HepG2 (cell line): ENCODE measurements at regions not wholly inside any gene's neighbourhood (a gene's known extent, or its start where the extent isn't known, plus 50 kb on each side); places are given as distances from the start of the nearest gene placed in this dataset.

ENCODE experiments used
- ATAC-seq: fragments of 200-7000 bp; cut with Tn5 transposase; 3 replicates; pipeline ENCODE4 v1.9.1; 2020; ENCODE audit warnings: mild to moderate bottlenecking, moderate library complexity
- BruUV-seq: library from RNA; stranded (reverse); fragments of 400-500 nt; replicated peaks from 2 replicates; lab custom pipeline; 2021; lab: Mats Ljungman, UMichigan
- CTCF ChIA-PET: fragments of 300-600 bp; formaldehyde crosslinking; extraction: SDS; loops from one replicate; lab custom pipeline; 2021; ENCODE audit warnings: low total read pairs, inconsistent platforms, low intra/inter-chr PET ratio; lab: Yijun Ruan, JAX
- POLR2A ChIA-PET: fragments of 350-600 bp; sonication (Branson Sonifier 250); formaldehyde crosslinking; loops from one replicate; lab custom pipeline; 2020; ENCODE audit warnings: antibody characterized with exemption, inconsistent platforms; lab: Yijun Ruan, JAX
- DNase-seq: peaks from one replicate; pipeline ENCODE4 v3.0.0-alpha.2; 2015; ENCODE audit warnings: low spot score
- FAIRE-seq: peaks from 3 replicates; lab custom pipeline; 2011; peaks lifted over from hg19 to GRCh38; lab: Jason Lieb, UNC
- H2AFZ ChIP-seq: one replicate; pipeline ENCODE4 v1.6.1; 2011; ENCODE audit warnings: low read length, inconsistent platforms
- H3K27ac ChIP-seq: fragments of 300-600 bp; 3 replicates; pipeline ENCODE4 v1.8.0; 2011; ENCODE audit warnings: mixed run types, mild to moderate bottlenecking, mixed read lengths, low read length, inconsistent platforms; ENCODE audit not compliant: insufficient read depth; ENCODE audit errors: extremely low read length
- H3K27me3 ChIP-seq, 2 experiments: fragments of 200-600 bp in 1 of 2; 2 replicates in 1 of 2; 3 replicates in 1 of 2; pipeline versions ENCODE4 v1.6.0 to v1.8.0; 2011; ENCODE audit warnings: low read length in 2 of 2, mild to moderate bottlenecking in 2 of 2, moderate library complexity in 2 of 2, inconsistent platforms in 1 of 2; ENCODE audit not compliant: insufficient read depth in 2 of 2, control insufficient read depth in 1 of 2
- H3K36me3 ChIP-seq, 2 experiments: fragments of 200-600 bp in 1 of 2; replicated peaks in 1 of 2; 2 replicates in 1 of 2; 3 replicates in 1 of 2; pipeline versions ENCODE4 v1.5.1 to v1.8.0; 2011; ENCODE audit warnings: low read length in 2 of 2, inconsistent platforms in 1 of 2; ENCODE audit not compliant: insufficient read depth in 2 of 2, control insufficient read depth in 1 of 2
- H3K4me1 ChIP-seq: 2 replicates; pipeline ENCODE4 v1.5.1; 2012; ENCODE audit warnings: low read length, inconsistent platforms; ENCODE audit not compliant: insufficient read depth
- H3K4me2 ChIP-seq: 2 replicates; pipeline ENCODE4 v1.6.0; 2011; ENCODE audit warnings: low read depth, low read length, inconsistent platforms
- H3K4me3 ChIP-seq, 3 experiments: fragments of 200-600 bp in 1 of 3; sonication (generic), shearing (Covaris generic) in 1 of 3; replicated peaks in 1 of 3; 2 replicates each; pipeline ENCODE4 v1.5.1; 2011 to 2016; ENCODE audit warnings: low read length in 3 of 3, inconsistent platforms in 2 of 3, low read depth in 2 of 3, mild to moderate bottlenecking in 2 of 3, control low read depth in 1 of 3, mixed read lengths in 1 of 3; ENCODE audit not compliant: insufficient read depth in 1 of 3
- H3K79me2 ChIP-seq: one replicate; pipeline ENCODE4 v1.6.1; 2011; ENCODE audit warnings: low read length, inconsistent platforms; ENCODE audit not compliant: insufficient read depth
- H3K9ac ChIP-seq: 2 replicates; pipeline ENCODE4 v1.6.0; 2011; ENCODE audit warnings: mild to moderate bottlenecking, low read depth, low read length, inconsistent platforms; ENCODE audit not compliant: insufficient read depth
- H3K9me3 ChIP-seq: 2 replicates; pipeline ENCODE4 v1.5.1; 2012; ENCODE audit warnings: mild to moderate bottlenecking, low read length
- H4K20me1 ChIP-seq: 2 replicates; pipeline ENCODE4 v1.6.0; 2011; ENCODE audit warnings: inconsistent platforms, mild to moderate bottlenecking, low read length, moderate library complexity; ENCODE audit not compliant: insufficient read depth
- CHD2 ChIP-seq: IDR thresholded peaks from 2 replicates; pipeline ENCODE4 v1.6.1; 2011; ENCODE audit warnings: low read depth, low read length, improper control_type of control experiment
- GATA4 ChIP-seq: sonication (generic); IDR thresholded peaks from 2 replicates; pipeline ENCODE4 v1.6.1; 2016; ENCODE audit warnings: antibody characterized with exemption, low read depth, borderline replicate concordance
- IKZF5 ChIP-seq: IDR thresholded peaks from 2 replicates; pipeline ENCODE4 v1.6.1; 2018; ENCODE audit warnings: missing genetic modification reagents, mild to moderate bottlenecking, missing compliant biosample characterization
- KLF6 ChIP-seq: IDR thresholded peaks from 2 replicates; pipeline ENCODE4 v1.8.0; 2016; ENCODE audit warnings: missing biosample characterization, missing genetic modification reagents
- TEAD3 ChIP-seq: optimal IDR thresholded peaks from 2 replicates; pipeline ENCODE3; 2016; ENCODE audit warnings: borderline replicate concordance
- TFDP1 ChIP-seq: IDR thresholded peaks from 2 replicates; pipeline ENCODE4 v1.6.1; 2016; ENCODE audit warnings: missing compliant biosample characterization, missing genetic modification reagents, borderline replicate concordance
- ZNF234 ChIP-seq: sonication (generic); formaldehyde crosslinking; conservative IDR thresholded peaks from 2 replicates; pipeline ENCODE4 v1.5.1; 2020; ENCODE audit warnings: mild to moderate bottlenecking, missing genetic modification reagents
- ZNF30 ChIP-seq: sonication (generic); formaldehyde crosslinking; IDR thresholded peaks from 2 replicates; pipeline ENCODE4 v1.5.0; 2020; ENCODE audit warnings: mild to moderate bottlenecking, missing genetic modification reagents
- ZNF335 ChIP-seq: sonication (generic); formaldehyde crosslinking; IDR thresholded peaks from 2 replicates; pipeline ENCODE4 v1.4.0; 2020; ENCODE audit warnings: missing genetic modification reagents
- ZNF460 ChIP-seq: sonication (generic); formaldehyde crosslinking; IDR thresholded peaks from 2 replicates; pipeline ENCODE4 v1.5.1; 2020; ENCODE audit warnings: missing genetic modification reagents, mild to moderate bottlenecking, borderline replicate concordance
- ZNF782 ChIP-seq: sonication (generic); formaldehyde crosslinking; IDR thresholded peaks from 2 replicates; pipeline ENCODE4 v1.4.0; 2020; ENCODE audit warnings: missing genetic modification reagents, mild to moderate bottlenecking, borderline replicate concordance
- ZNF879 ChIP-seq: sonication (generic); formaldehyde crosslinking; IDR thresholded peaks from 2 replicates; pipeline ENCODE4 v1.8.1; 2023; ENCODE audit warnings: missing genetic modification reagents
- ZSCAN22 ChIP-seq: sonication (generic); formaldehyde crosslinking; IDR thresholded peaks from 2 replicates; pipeline ENCODE4 v1.4.0; 2020; ENCODE audit warnings: mild to moderate bottlenecking, missing genetic modification reagents
- WGBS: methylation state at CpG from one replicate; pipeline ENCODE4 v1.1.6; 2017; ENCODE audit warnings: low lambda C conversion rate; 5-methylcytosine and 5-hydroxymethylcytosine counted together
- in situ Hi-C: cut with HindIII; loops from 2 replicates; pipeline ENCODE4 v1.10.0; 2017; ENCODE audit warnings: low pct_unique_long_range_greater_than_20kb; ENCODE audit not compliant: extremely low pct_ligation_motif_present
- intact Hi-C: fragments of 100-400 bp; cut with micrococcal nuclease; formaldehyde crosslinking; loops from one replicate; pipeline ENCODE4 v1.10.0; 2022; ENCODE audit not compliant: unreplicated experiment
- TF ChIP-seq, protein P1 (sequence below): sonication (generic); formaldehyde crosslinking; IDR thresholded peaks from 2 replicates; pipeline ENCODE4 v1.8.1; 2022; ENCODE audit warnings: mild to moderate bottlenecking, missing genetic modification reagents
- TF ChIP-seq, protein P2 (sequence below): sonication (generic); formaldehyde crosslinking; IDR thresholded peaks from 2 replicates; pipeline ENCODE4 v1.8.1; 2023; ENCODE audit warnings: missing genetic modification reagents, inconsistent platforms, borderline replicate concordance

- no TSS peak for BruUV-seq
- Histone ChIP-seq H3K4me2 (no peak overlapping the region), H3K36me3 (no peaks in the 10 kb centered on the region), H3K27me3 (no peaks in the 10 kb centered on the region; a peak in 1 of 5 replicates), H3K4me1 (no peaks in the 10 kb centered on the region), H3K4me3 (no peak overlapping the region), H3K27ac (no peak overlapping the region), H3K9ac (no peak overlapping the region), H2AFZ (no peak overlapping the region), H3K9me3 (no peaks in the 10 kb centered on the region), H3K79me2 (no peaks in the 10 kb centered on the region), H4K20me1 (no peaks in the 10 kb centered on the region)
- TF ChIP-seq TFDP1 (CRISPR knock-in tag), result no peak
- TF ChIP-seq GATA4, result no peak
- no peak for TF ChIP-seq ZNF782 (CRISPR knock-in tag)
- no peak for TF ChIP-seq IKZF5 (CRISPR knock-in tag)
- TF ChIP-seq ZNF335 (CRISPR knock-in tag), result no peak
- in situ Hi-C loops, result no loop called here
- DNase-seq (no peak), FAIRE-seq (no peak), ATAC-seq (no peak)
- 13% methylated on average over 4 of the region's 4 CpGs for WGBS
- POLR2A ChIA-PET, result no interaction called here
- intact Hi-C loops, result no loop called here
- CTCF ChIA-PET, result no interaction called here
These were observed 169.2 kb upstream of the ZNF644 start for GRCh38 chr1:91190996-91191395.

DNA sequence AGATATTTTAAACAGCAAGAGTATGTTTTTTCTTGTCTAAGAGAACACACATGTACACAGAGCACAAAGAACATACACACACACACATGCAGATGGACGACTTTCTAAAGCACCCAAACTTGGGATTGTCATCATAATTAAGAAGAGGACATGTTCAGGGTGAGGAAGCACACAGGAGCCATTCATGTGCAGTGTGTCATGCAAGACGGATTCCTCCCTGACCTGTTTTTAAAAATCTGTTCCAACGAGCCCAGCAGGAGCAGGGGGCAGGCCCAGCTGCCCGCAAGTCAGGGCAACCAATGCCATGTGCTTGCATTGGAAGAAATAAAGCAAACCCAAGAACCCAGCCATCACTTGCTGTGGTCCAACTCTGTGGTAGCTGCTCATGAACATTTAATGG is 167.3 kb upstream of the ZNF644 start:
- Histone ChIP-seq H3K27me3 (no peaks in the 10 kb centered on the region; a peak in 1 of 5 replicates), H3K27ac (no peak overlapping the region), H3K4me2 (no peak overlapping the region), H3K4me3 (no peak overlapping the region), H3K9me3 (no peaks in the 10 kb centered on the region), H3K9ac (no peak overlapping the region), H3K4me1 (no peaks in the 10 kb centered on the region), H2AFZ (no peak overlapping the region), H3K79me2 (no peaks in the 10 kb centered on the region), H4K20me1 (no peaks in the 10 kb centered on the region), H3K36me3 (no peaks in the 10 kb centered on the region)
- DNase-seq (no peak), ATAC-seq (no peak), FAIRE-seq (no peak)
- 0% methylated on average over 3 of the region's 4 CpGs for WGBS
- ChIA-PET POLR2A (no interaction called here), CTCF (no interaction called here)
- no peak for TF ChIP-seq TEAD3 (CRISPR knock-in tag)
- TF ChIP-seq ZNF234 (CRISPR knock-in tag), result no peak
- no peak for TF ChIP-seq CHD2
- no peak for TF ChIP-seq ZNF30 (CRISPR knock-in tag)
- no peak for TF ChIP-seq ZNF879 (CRISPR knock-in tag)
- no peak for TF ChIP-seq KLF6 (CRISPR knock-in tag)
- TF ChIP-seq, protein P1, sequence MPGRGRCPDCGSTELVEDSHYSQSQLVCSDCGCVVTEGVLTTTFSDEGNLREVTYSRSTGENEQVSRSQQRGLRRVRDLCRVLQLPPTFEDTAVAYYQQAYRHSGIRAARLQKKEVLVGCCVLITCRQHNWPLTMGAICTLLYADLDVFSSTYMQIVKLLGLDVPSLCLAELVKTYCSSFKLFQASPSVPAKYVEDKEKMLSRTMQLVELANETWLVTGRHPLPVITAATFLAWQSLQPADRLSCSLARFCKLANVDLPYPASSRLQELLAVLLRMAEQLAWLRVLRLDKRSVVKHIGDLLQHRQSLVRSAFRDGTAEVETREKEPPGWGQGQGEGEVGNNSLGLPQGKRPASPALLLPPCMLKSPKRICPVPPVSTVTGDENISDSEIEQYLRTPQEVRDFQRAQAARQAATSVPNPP (CRISPR knock-in tag), result no peak
- no peak for TF ChIP-seq ZSCAN22 (CRISPR knock-in tag)
- TF ChIP-seq, protein P2, sequence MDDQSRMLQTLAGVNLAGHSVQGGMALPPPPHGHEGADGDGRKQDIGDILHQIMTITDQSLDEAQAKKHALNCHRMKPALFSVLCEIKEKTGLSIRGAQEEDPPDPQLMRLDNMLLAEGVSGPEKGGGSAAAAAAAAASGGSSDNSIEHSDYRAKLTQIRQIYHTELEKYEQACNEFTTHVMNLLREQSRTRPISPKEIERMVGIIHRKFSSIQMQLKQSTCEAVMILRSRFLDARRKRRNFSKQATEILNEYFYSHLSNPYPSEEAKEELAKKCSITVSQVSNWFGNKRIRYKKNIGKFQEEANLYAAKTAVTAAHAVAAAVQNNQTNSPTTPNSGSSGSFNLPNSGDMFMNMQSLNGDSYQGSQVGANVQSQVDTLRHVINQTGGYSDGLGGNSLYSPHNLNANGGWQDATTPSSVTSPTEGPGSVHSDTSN, result no peak
- TF ChIP-seq ZNF460 (CRISPR knock-in tag), result no peak
- in situ Hi-C loops, result no loop called here
- BruUV-seq, result no TSS peak
- intact Hi-C loops, result no loop called here
